ENCODE measurements at regions not wholly inside any gene's neighbourhood (a gene's known extent, or its start where the extent isn't known, plus 50 kb on each side); places are given as distances from the start of the nearest gene placed in this dataset.

DNA sequence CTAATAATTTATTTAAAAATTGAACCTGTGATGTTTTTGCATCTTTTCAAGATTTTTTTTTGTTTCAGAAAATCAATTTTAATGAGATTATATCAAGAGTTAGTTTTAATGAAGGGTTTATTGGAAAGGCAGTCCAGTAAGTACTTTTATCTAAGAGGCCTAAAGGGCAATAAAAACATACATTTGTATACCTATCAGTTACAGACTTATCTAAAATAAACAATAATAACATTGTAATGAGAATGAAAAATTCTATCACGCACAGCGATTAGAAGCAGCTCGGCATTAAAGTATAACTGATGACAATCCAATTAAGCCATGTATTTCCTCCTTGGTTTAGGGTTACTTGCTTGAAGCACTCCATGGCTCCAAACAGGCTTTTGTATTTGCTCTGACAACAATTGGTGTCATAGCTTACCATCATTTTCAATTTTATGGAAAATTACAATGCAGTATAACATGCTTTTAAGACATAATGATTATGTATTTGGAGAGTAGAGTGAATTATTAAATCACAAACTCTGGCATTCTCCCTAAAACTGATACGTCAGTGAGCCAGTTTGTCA is 629.4 kb downstream of the TSN start:
- Histone ChIP-seq H3K27me3 (ENCODE audit: insufficient read depth, poor library complexity, severe bottlenecking) (no peaks in the 10 kb centered on the region), H3K4me3 (replicated peaks; ENCODE audit: insufficient read depth, low read length) (no peak overlapping the region), H3K27ac (replicated peaks) (no peak overlapping the region)
- TF ChIP-seq SPI1 (IDR thresholded peaks at IDR 0.05; ENCODE audit: borderline replicate concordance, low read depth) (no peak), REST (IDR thresholded peaks at IDR 0.05; ENCODE audit: insufficient replicate concordance, low read depth) (no peak)
- DNase-seq (ENCODE audit: low read depth in 1 of 2, low spot score in 1 of 2) = no peak

- TF ChIP-seq REST (IDR thresholded peaks at IDR 0.05; ENCODE audit: insufficient replicate concordance, low read depth) (no peak), SPI1 (IDR thresholded peaks at IDR 0.05; ENCODE audit: borderline replicate concordance, low read depth) (no peak), POLR2AphosphoS5 (IDR thresholded peaks at IDR 0.05; ENCODE audit: low read depth) (no peak), GABPA (IDR thresholded peaks at IDR 0.05; ENCODE audit: low read depth) (no peak)
- TF ChIP-seq, protein P1, sequence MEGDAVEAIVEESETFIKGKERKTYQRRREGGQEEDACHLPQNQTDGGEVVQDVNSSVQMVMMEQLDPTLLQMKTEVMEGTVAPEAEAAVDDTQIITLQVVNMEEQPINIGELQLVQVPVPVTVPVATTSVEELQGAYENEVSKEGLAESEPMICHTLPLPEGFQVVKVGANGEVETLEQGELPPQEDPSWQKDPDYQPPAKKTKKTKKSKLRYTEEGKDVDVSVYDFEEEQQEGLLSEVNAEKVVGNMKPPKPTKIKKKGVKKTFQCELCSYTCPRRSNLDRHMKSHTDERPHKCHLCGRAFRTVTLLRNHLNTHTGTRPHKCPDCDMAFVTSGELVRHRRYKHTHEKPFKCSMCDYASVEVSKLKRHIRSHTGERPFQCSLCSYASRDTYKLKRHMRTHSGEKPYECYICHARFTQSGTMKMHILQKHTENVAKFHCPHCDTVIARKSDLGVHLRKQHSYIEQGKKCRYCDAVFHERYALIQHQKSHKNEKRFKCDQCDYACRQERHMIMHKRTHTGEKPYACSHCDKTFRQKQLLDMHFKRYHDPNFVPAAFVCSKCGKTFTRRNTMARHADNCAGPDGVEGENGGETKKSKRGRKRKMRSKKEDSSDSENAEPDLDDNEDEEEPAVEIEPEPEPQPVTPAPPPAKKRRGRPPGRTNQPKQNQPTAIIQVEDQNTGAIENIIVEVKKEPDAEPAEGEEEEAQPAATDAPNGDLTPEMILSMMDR (IDR thresholded peaks at IDR 0.05; ENCODE audit: insufficient read depth, low read length) = no peak
- H3K4me3 ChIP-seq (replicated peaks; ENCODE audit: insufficient read depth, low read length) = no peak overlapping the region
- no peak overlapping the region for H3K27ac ChIP-seq (replicated peaks)
- no peaks in the 10 kb centered on the region for H3K27me3 ChIP-seq (ENCODE audit: insufficient read depth, poor library complexity, severe bottlenecking)
- DNase-seq (ENCODE audit: low read depth in 1 of 2, low spot score in 1 of 2) = no peak
Observed at GRCh38 chr2:122388208-122388607, 632.8 kb downstream of the TSN start.

DNA sequence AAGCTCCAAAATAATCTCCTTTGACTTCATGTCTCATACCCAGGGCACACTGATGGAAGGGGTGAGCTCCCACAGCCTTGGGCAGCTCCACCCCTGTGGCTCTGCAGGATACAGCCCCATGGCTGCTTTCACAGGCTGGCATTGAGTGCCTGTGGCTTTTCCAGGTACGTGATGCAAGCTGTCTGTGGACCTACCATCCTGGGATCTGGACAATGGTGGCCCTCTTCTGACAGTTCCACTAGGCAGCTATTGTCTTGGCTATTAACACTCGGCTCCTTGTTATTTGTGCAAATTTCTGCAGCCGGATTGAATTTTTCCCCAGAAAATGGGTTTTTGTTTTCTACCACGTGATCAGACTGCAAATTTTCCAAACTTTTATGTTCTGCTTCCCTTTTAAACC is 634.2 kb downstream of the TSN start:
- Histone ChIP-seq H3K4me3 (replicated peaks; ENCODE audit: insufficient read depth, low read length) (no peak overlapping the region), H3K27me3 (ENCODE audit: insufficient read depth, poor library complexity, severe bottlenecking) (no peaks in the 10 kb centered on the region), H3K27ac (replicated peaks) (no peak overlapping the region)
- DNase-seq (ENCODE audit: low read depth in 1 of 2, low spot score in 1 of 2) = no peak
- no peak for TF ChIP-seq REST (IDR thresholded peaks at IDR 0.05; ENCODE audit: insufficient replicate concordance, low read depth)
- no peak for TF ChIP-seq SPI1 (IDR thresholded peaks at IDR 0.05; ENCODE audit: borderline replicate concordance, low read depth)
- no peak for TF ChIP-seq GABPA (IDR thresholded peaks at IDR 0.05; ENCODE audit: low read depth)
- no peak for TF ChIP-seq POLR2AphosphoS5 (IDR thresholded peaks at IDR 0.05; ENCODE audit: low read depth)
- TF ChIP-seq, protein P1 (IDR thresholded peaks at IDR 0.05; ENCODE audit: insufficient read depth, low read length) = no peak

Data from HL-60 (cell line).